AG04450 (cell line): ENCODE measurements at regions not wholly inside any gene's neighbourhood (a gene's known extent, or its start where the extent isn't known, plus 50 kb on each side); places are given as distances from the start of the nearest gene placed in this dataset.
"Not testable (repeated sequence)": the region's sequence is repeated elsewhere in the genome, so short reads cannot be mapped to it uniquely, and the experiment has no call there.

ENCODE experiments used
- CTCF ChIA-PET: fragments of 300-600, 350-600 bp; formaldehyde crosslinking; extraction: SDS; loops from one replicate; lab custom pipeline; 2022; ENCODE audit warnings: antibody characterized with exemption, inconsistent platforms; lab: Charles Lee
- POLR2A ChIA-PET: fragments of 350-600 bp; formaldehyde crosslinking; extraction: SDS; loops from one replicate; lab custom pipeline; 2021; ENCODE audit warnings: antibody characterized with exemption, inconsistent platforms; lab: Yijun Ruan, JAX
- DNase-seq: peaks from one replicate; pipeline ENCODE4 v3.0.0-alpha.2; 2011; ENCODE audit warnings: low read depth, low spot score
- H3K27ac ChIP-seq: one replicate; pipeline ENCODE4 v1.5.1; 2012; ENCODE audit warnings: low read depth, low read length, control low read depth
- H3K27me3 ChIP-seq: one replicate; pipeline ENCODE4 v1.6.0; 2012; ENCODE audit warnings: low read length; ENCODE audit not compliant: control insufficient read depth, insufficient read depth
- H3K4me3 ChIP-seq: 2 replicates; pipeline ENCODE4 v1.5.1; 2011; ENCODE audit warnings: mild to moderate bottlenecking, low read depth, low read length, control low read depth
- H3K9me3 ChIP-seq: 2 replicates; pipeline ENCODE4 v1.5.1; 2012; ENCODE audit warnings: low read length; ENCODE audit not compliant: control insufficient read depth, insufficient read depth
- CTCF ChIP-seq: IDR thresholded peaks from 2 replicates; pipeline ENCODE4 v1.5.1; 2011; ENCODE audit warnings: low read depth, low read length, control low read depth, inconsistent platforms

- no peak overlapping the region for H3K4me3 ChIP-seq
- no peak overlapping the region for H3K27ac ChIP-seq
- no peak for DNase-seq
- POLR2A ChIA-PET = no interaction called here
- no peaks in the 10 kb centered on the region for H3K9me3 ChIP-seq
- TF ChIP-seq CTCF = no peak
- H3K27me3 ChIP-seq = peaks cover 5% of the 10 kb centered on the region
- CTCF ChIA-PET = no interaction called here
These were observed 72.6 kb upstream of the PPARGC1A start for GRCh38 chr4:23962462-23962861.

GRCh38 chr4:23961395-23961794, 71.5 kb upstream of the PPARGC1A start:
- H3K27ac ChIP-seq, H3K9me3 ChIP-seq, DNase-seq, POLR2A ChIA-PET, H3K27me3 ChIP-seq, H3K4me3 ChIP-seq, CTCF ChIA-PET: not testable (repeated sequence)

- H3K4me3 ChIP-seq = no peak overlapping the region
- peaks cover 3% of the 10 kb centered on the region for H3K27me3 ChIP-seq
- no peak for DNase-seq
- ChIA-PET CTCF (no interaction called here), POLR2A (no interaction called here)
- no peak for TF ChIP-seq CTCF
- H3K27ac ChIP-seq = no peak overlapping the region
- no peaks in the 10 kb centered on the region for H3K9me3 ChIP-seq
These were observed 69.7 kb upstream of the PPARGC1A start for GRCh38 chr4:23959396-23960148.

GRCh38 chr4:23958749-23959148, 68.9 kb upstream of the PPARGC1A start:
- DNase-seq = no peak
- no peak for TF ChIP-seq CTCF
- Histone ChIP-seq H3K9me3 (no peaks in the 10 kb centered on the region), H3K27me3 (peaks cover 3% of the 10 kb centered on the region), H3K27ac (no peak overlapping the region), H3K4me3 (no peak overlapping the region)
- CTCF ChIA-PET = no interaction called here
- POLR2A ChIA-PET = no interaction called here

- POLR2A ChIA-PET = no interaction called here
- TF ChIP-seq CTCF = no peak
- no peak overlapping the region for H3K27ac ChIP-seq
- DNase-seq = no peak
- no peaks in the 10 kb centered on the region for H3K9me3 ChIP-seq
- no peak overlapping the region for H3K4me3 ChIP-seq
- CTCF ChIA-PET = no interaction called here
- H3K27me3 ChIP-seq = no peaks in the 10 kb centered on the region
These were observed 67.6 kb upstream of the PPARGC1A start for GRCh38 chr4:23957465-23957864.
